Glomerular visceral epithelial cell (primary cell): ENCODE measurements at regions not wholly inside any gene's neighbourhood (a gene's known extent, or its start where the extent isn't known, plus 50 kb on each side); places are given as distances from the start of the nearest gene placed in this dataset.
"Not testable (repeated sequence)": the region's sequence is repeated elsewhere in the genome, so short reads cannot be mapped to it uniquely, and the experiment has no call there.

Source experiments
- DNase-seq: peaks from one replicate; pipeline ENCODE4 v3.0.0-alpha.2; 2016; ENCODE audit errors: extremely low spot score

DNA sequence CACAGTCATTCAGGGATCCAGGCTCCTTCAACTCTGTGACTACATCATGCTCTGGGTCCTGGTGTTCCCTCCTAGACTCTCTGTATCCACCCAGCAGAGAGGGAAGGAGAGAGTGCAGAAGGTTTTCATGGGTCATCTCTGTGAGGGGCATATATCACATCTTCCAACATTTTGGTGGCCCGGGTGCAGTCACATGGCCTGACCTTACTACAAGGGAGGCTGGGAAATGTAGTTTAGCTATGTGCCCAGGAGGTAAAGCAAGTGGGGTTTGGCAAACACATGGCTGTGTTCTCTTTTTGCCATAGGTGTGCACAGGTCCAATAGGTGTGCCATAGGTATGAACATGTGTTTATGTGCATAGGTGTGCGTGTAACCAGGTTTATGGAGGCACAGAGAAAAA is 222.2 kb upstream of the EEF2KMT start:
- DNase-seq = no peak

DNA sequence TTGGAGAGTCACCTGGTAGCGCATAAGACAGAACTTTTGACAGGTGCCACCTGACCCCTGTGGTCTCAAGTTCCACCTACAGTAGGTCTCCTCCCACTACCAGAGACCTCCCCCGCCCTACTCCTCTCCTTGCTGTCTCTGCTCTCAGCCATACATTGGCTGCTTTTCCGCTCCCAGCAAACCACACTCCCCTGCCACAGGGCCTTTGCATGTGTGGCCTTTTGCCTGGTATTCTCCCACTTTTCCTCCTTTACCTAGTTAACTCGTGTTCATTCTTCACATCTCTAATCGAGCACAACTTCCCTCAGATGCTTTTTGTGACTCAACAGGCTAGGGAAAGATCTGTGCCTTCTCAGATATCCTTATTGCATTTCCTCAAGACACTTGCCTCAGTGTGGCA is 218.3 kb upstream of the EEF2KMT start:
- DNase-seq = no peak

DNA sequence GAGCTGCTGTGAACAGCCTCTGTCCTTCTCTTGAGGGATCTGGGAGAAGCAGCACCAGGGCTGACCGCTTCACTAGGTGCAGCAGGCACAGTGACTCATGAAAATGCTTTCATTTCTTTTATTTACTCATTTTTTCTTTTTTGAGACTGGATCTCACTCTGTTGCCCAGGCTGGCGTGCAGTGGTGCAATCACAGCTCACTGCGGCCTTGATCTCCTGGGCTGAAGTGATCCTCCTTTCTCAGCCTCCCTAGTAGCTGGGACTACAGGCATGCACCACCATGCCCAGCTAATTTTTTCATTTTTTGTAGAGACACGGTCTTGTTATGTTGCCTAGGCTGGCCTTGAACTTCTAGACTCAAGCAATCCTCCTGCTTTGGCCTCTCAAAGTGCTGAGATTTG is 216.8 kb upstream of the EEF2KMT start:
- no peak for DNase-seq

- no peak for DNase-seq
Observed at GRCh38 chr16:5309946-5310611, 212.5 kb upstream of the EEF2KMT start.

DNA sequence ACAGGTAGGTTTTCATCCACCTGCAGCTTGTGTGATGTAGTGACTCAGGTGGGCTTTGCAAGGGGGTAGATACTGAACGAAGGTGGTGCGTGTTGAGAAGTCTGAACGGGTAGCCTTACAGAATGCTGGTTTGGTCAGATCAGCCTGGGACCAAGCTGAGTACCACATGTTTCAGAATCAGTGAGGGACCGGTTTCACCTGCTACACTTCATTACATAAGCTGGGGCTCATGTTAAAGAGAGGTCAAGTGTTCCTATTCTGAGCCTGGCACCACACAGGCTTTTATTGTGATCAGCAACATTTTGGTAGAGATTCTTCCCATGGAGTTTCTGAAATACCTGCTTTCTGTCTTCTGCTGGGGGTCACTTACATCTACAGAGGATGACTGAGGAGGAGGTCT is 207.4 kb upstream of the EEF2KMT start:
- DNase-seq = no peak

GRCh38 chr16:5302372-5303114 is 204.9 kb upstream of the EEF2KMT start:
- DNase-seq = no peak

GRCh38 chr16:5298202-5298601 is 200.6 kb upstream of the EEF2KMT start:
- DNase-seq = no peak

DNA sequence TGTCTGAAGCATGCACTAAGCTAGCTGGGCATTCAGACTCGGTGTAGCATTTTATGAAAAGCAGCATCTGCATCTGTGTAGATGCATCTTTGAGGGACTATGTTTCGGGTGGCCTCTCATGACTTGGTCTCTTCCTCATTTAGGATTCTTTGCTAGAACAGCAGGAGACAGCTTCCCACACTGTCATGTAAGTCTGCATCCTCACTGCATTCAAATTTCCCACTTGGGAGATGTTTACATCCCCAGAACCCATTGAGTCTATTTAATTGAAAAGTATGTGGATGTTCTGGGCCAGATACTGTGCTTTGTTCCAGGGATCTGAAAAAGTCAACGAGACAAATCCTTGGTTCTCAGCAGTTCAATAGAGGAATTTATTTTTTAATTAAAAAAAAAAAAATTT is 198.6 kb upstream of the EEF2KMT start:
- no peak for DNase-seq

GRCh38 chr16:5295304-5295703 is 197.7 kb upstream of the EEF2KMT start:
- DNase-seq = not testable (repeated sequence)

DNA sequence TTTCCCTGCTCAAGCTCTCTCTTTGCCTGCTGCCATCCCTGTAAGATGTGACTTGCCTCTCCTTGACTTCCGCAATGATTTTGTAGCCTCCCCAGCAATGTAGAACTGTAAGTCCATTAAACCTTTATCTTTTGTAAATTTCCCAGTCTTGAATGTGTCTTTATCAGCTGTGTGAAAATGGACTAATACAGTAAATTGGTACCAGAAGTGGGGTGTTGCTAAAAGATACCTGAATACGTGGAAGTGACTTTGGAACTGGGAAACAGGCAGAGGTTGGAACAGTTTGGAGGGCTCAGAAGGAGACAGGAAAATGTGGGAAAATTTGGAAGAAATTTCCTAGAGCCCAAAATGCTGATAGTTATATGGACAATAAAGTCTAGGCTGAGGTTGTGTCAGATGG is 184.6 kb upstream of the EEF2KMT start:
- DNase-seq = not testable (repeated sequence)

GRCh38 chr16:5257462-5257861 is 159.9 kb upstream of the EEF2KMT start:
- no peak for DNase-seq

- no peak for DNase-seq
Observed at GRCh38 chr16:5252791-5253190, 155.2 kb upstream of the EEF2KMT start.

- DNase-seq = not testable (repeated sequence)
Observed at GRCh38 chr16:5247403-5247802, 149.8 kb upstream of the EEF2KMT start.

DNA sequence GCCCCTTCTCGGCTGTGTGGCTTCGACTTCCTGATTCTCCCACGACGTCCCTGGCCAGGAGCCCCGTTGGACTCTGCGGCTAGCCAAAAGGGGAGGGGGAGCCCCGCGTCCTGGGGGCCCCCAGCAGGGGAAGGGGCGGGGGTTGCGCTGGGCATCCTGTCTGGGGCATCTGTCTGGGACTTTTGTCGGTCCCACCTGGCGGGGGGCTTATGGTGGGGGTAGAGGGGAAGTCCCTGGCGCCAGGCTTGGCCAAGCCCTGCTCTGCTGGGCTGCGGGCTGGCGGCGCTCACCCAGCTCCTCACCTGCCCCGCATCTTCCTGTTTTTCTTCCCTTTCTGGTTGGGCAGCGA is 142.7 kb upstream of the EEF2KMT start:
- not testable (repeated sequence) for DNase-seq

- DNase-seq = peak; percentile 6
Observed at GRCh38 chr16:5239472-5240277, 142.1 kb upstream of the EEF2KMT start.

DNA sequence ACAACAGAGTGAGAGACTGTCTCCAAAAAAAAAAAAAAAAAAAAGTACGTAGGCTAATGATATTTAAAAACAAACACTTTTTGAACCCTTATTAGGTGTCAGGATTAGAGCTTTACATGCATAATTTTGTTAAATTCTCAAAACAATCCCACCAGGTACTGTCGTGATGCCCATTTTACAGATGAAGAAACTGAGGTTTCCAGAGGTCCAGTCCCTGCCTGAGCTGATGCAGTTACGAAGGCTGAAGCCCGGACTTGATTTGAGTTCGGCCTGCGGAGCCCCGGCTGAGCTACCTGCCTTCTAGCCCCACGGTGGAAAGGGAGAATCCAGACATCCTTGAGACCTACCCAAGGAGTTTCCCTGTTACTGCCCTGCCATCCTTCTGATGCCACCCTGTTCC is 137.5 kb upstream of the EEF2KMT start:
- DNase-seq = no peak

DNA sequence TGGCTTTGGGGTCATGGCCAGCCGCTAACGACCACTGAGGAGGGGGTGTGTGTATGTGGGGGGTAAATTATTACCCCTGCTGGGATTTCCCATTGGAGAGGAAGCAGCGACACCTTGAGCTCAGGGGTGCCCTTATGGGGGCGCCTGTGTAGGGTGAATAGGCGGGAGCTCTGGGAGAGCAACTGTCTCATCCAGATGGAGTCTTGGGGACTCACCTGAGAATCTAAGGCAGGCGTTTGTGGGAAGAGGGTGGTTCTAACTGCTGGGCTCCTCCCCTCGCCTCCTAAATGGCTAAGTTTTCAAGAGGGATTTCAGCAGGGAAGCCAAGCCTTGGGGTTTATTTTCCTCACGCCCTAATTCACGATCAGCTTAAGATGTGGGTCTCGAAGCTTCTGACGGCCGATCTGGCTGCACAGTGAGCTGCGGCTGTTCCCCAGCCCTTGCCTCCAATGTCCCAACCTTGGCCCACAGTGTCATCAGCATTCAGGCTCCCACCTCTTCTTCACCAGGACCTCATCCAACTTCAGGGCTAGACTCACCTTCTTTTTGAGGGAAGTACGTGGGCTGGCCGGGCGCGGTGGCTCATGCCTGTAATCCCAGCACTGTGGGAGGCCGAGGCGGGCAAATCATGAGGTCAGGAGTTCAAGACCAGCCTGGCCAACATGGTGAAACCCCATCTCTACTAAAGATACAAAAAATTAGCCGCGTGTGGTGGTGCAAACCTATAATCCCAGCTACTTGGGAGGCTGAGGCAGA is 136.9 kb upstream of the EEF2KMT start:
- no peak for DNase-seq

GRCh38 chr16:5231246-5231759 is 133.7 kb upstream of the EEF2KMT start:
- DNase-seq = no peak

DNA sequence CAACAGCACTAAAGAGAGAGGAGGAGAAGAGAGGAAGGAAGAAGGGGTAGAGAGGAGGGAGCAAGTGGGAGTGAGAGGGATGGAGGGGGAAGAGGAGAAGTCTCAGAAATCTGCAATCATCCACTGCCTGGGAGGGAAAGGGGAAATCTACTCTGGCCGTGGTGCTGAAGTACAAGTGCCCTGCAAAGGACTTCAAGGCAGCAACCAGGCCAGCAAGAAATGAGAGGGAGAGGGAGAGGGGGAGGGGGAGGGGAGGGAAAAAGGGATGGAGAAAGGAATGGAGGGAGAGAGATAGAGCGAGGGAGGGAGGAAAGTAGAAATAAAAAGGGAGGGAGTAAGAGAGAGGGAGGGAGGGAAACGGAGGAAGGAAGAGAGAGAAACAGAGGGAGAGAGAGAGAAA is 130.8 kb upstream of the EEF2KMT start:
- DNase-seq = no peak

DNA sequence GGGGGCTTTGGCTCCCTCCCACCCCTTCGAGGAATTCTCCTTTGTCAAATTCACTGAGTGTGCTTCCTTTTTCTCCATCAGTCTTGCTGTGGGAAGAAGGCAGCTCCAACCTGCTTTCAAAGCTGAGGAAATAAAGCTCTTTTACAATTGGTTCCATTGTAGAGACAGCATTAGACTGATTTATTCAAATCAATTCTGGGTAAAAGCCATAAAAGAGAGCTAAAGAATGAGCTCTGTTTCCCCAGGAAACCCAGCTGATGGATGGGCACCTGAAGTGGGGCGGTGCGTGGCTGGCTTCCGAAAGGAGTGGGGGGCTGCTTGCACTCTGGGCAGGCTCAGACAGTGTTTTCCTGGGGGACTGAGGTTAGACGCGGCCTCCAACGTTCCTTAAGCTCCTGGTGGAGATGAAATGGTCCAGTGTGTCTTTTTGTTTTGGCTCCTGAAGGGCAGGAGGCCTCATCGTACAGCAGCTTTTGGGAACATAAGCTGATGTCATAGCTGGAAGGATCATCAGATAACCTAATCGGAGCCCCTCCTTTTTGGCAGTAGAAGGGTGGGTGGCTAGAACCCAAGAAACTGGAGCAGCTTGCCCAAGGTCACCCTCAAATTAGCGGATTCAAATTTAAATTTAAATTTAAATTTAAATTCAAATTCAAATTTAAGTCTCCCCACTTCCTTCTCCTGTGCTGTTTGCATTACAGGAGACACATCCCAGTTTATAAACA is 128.5 kb upstream of the EEF2KMT start:
- DNase-seq = no peak

DNA sequence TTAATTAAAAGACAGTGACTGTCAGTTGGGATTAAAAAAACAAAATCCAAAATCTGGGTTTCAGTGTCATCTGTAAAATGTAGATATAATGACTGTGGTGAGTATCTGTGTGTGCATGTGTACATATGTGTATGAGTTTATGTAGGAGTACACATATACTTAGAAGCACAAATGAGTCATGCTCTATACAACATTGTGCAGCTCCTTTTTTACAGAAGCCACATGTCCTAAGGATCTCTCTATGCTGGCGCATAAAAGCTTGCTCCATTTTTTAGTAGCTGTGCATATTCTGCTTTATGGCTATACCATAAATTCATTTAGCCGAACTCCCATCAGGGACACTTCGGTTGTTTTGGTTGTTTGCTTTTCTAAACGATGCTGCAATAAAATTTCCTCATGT is 125.2 kb upstream of the EEF2KMT start:
- no peak for DNase-seq
